Astrocyte of the spinal cord (primary cell): ENCODE measurements at regions not wholly inside any gene's neighbourhood (a gene's known extent, or its start where the extent isn't known, plus 50 kb on each side); places are given as distances from the start of the nearest gene placed in this dataset.
"Not testable (repeated sequence)": the region's sequence is repeated elsewhere in the genome, so short reads cannot be mapped to it uniquely, and the experiment has no call there.

ENCODE experiments used
- DNase-seq: peaks from one replicate; pipeline ENCODE4 v3.0.0; 2011; ENCODE audit warnings: low read depth, low spot score
- H3K4me3 ChIP-seq: 2 replicates; pipeline ENCODE4 v1.5.1; 2011; ENCODE audit warnings: low read depth, mild to moderate bottlenecking, low read length, moderate library complexity
- CTCF ChIP-seq: IDR thresholded peaks from 2 replicates; pipeline ENCODE4 v1.5.1; 2012; ENCODE audit warnings: low read depth, mild to moderate bottlenecking, low read length, inconsistent platforms
- in situ Hi-C: cut with HindIII; loops from 2 replicates; pipeline ENCODE4 v1.10.0; 2017; ENCODE audit warnings: low sequenced_read_pairs

GRCh38 chr3:115409596-115409995 lies 213.7 kb upstream of the GAP43 start:
- no peak for TF ChIP-seq CTCF
- no peak overlapping the region for H3K4me3 ChIP-seq
- DNase-seq: no peak
- in situ Hi-C loops: no loop called here

GRCh38 chr3:115414610-115415009 lies 208.7 kb upstream of the GAP43 start:
- H3K4me3 ChIP-seq, in situ Hi-C loops, DNase-seq: not testable (repeated sequence)

GRCh38 chr3:115415246-115415996 lies 207.9 kb upstream of the GAP43 start:
- in situ Hi-C loops: no loop called here
- no peak for DNase-seq
- no peak overlapping the region for H3K4me3 ChIP-seq
- TF ChIP-seq CTCF: no peak

GRCh38 chr3:115418583-115418982 lies 204.7 kb upstream of the GAP43 start:
- in situ Hi-C loops: no loop called here
- no peak for TF ChIP-seq CTCF
- H3K4me3 ChIP-seq: no peak overlapping the region
- no peak for DNase-seq

- no peak for DNase-seq
- no peak overlapping the region for H3K4me3 ChIP-seq
- in situ Hi-C loops: no loop called here
- no peak for TF ChIP-seq CTCF
Measured at GRCh38 chr3:115420086-115420485, 203.2 kb upstream of the GAP43 start.

- in situ Hi-C loops: no loop called here
- no peak for DNase-seq
- no peak for TF ChIP-seq CTCF
- no peak overlapping the region for H3K4me3 ChIP-seq
Measured at GRCh38 chr3:115423170-115423569, 200.1 kb upstream of the GAP43 start.

GRCh38 chr3:115428841-115429240 lies 194.5 kb upstream of the GAP43 start:
- H3K4me3 ChIP-seq: no peak overlapping the region
- DNase-seq: no peak
- in situ Hi-C loops: no loop called here
- TF ChIP-seq CTCF: no peak
